ENCODE measurements at regions not wholly inside any gene's neighbourhood (a gene's known extent, or its start where the extent isn't known, plus 50 kb on each side); places are given as distances from the start of the nearest gene placed in this dataset.

DNA sequence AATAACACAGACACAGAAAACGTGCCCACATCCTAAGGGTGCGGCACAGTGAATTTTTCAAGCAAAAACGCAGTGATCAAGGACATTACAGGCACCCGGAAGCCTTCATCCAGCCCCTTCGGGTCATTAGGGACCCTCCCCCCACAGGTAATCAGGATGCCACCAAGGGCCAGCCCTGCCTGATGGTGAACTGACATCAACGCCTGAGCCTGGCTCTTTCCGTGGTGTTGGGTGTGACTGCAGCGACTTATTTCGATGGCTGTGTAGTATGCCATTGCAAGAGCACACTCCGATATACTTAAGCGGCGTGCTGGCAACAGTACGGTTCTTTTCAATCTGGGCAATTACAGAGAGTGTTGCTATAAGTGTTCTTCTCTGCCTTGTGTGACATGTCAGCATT is 310.0 kb upstream of the IRX1 start:
- no peak for DNase-seq (ENCODE audit: low read depth)

GRCh38 chr5:3284506-3284905 is 311.1 kb upstream of the IRX1 start:
- no peak for DNase-seq (ENCODE audit: low read depth)

DNA sequence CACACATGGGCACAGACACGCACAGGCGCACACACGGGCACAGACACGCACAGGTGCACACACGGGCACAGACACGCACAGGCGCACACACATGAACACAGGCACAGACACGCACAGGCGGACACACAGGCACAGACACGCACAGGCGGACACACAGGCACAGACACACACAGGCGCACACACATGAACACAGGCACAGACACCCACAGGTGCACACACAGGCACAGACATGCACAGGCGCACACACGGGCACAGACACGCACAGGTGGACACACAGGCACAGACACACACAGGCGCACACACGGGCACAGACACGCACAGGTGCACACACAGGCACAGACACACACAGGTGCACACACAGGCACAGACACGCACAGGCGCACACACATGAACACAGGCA is 312.8 kb upstream of the IRX1 start:
- no peak for DNase-seq (ENCODE audit: low read depth)

GRCh38 chr5:3281366-3281765 is 314.3 kb upstream of the IRX1 start:
- DNase-seq (ENCODE audit: low read depth): no peak

- DNase-seq (ENCODE audit: low read depth): no peak
These were observed 317.0 kb upstream of the IRX1 start for GRCh38 chr5:3278643-3279042.

- DNase-seq (ENCODE audit: low read depth): no peak
These were observed 317.9 kb upstream of the IRX1 start for GRCh38 chr5:3277590-3278196.

GRCh38 chr5:3276896-3277295 is 318.7 kb upstream of the IRX1 start:
- no peak for DNase-seq (ENCODE audit: low read depth)

DNA sequence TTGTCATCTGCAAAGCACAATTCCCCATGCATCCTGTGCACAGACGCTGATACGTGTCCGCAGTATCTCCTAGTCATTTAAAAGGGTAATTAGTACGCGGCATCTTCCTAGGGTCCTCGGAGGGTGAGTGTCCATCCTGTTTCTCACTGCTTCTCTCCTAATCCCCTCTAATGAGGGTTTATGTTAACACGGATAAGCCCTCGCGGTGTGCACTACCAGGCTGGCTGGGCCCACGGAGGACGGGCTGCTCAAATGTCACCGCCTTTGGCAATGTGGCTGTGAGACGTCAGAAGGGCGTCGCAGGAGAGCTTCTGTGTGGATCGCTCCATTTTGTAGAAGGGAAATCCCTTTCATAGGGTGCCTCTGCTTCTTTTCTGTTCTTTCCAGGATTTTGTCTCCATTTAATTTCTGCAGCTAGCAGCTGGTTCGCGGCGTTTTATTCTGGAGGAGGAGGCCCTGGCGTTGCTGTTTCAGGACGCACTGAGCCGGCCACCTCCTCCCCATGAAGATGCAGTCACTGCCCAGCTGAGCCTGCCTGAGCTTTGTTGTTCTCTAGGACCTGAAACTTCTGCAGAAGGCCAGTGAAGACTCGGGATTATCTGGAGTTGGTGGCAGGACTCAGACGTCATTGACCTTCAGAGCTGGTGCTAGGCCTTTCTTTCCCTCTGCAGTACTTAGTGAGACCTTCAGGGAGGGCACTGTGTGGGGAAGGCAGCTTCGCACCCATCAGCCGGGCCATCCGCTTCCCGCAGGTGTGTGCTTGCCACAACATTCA is 326.1 kb upstream of the IRX1 start:
- no peak for DNase-seq (ENCODE audit: low read depth)

DNA sequence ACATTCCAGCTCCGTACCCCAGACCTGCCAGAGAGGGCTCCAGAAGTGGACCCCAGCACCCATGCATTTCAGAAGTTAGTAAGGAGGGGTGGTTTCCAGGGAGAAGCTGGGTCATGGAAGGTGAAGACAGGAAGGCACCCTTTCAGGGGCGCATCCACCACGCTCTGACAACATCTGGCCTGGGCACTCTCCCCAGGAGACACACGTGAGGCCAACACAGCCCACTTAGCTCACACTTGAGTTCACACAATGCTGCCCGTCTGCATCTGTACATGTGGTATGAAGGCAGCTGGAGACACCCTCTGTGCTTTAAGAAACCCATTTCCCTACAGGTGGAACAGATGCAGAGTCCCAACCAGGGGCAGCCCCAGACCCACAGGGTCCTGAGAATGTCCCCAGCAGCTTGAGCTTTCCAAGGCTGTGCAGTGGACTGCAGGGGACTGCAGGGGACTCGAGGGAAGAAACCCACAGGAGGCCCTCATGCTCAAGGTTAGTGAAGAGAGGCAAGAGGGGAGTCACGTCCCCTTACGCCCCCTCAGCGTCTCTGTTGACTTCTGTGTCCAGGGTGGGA is 326.8 kb upstream of the IRX1 start:
- DNase-seq (ENCODE audit: low read depth): no peak

DNA sequence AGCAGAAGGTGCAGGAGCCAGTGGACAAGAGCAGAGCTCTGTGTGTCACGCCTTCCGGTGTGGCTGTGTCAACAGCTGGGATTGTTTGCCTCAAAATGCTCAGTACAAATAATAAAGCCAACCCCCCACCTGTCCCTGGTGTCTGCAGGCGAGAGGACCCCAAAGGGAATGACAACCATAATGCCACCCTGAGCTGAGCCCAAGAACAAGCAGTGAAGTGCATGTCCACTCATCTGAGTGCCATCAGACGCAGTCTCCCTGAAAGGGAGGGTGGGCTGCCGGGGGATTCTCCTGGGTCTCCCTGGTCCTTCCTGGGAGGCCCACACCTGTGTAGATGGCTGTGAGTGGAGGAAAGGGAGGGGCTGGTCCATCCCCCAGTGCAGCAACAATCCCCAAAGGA is 328.8 kb upstream of the IRX1 start:
- no peak for DNase-seq (ENCODE audit: low read depth)

DNA sequence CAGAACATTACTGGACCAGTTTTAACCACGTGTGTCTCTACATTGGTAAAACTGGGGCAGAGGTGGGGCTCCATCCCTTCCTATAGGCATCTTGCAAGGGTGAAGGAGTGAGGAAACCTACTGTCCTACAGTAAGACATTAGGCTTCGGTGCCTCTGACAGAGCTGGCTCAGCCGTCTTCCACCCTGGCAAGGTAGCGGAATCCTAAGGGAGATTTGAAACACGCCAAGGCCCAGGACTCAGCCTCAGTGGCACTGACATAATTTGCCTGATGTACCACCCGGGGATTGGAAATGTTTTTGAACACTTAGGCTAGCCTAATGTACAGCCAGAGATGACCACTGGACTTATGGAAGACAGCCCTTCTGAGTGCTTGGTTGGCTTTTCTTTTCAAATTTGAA is 329.7 kb upstream of the IRX1 start:
- no peak for DNase-seq (ENCODE audit: low read depth)

DNA sequence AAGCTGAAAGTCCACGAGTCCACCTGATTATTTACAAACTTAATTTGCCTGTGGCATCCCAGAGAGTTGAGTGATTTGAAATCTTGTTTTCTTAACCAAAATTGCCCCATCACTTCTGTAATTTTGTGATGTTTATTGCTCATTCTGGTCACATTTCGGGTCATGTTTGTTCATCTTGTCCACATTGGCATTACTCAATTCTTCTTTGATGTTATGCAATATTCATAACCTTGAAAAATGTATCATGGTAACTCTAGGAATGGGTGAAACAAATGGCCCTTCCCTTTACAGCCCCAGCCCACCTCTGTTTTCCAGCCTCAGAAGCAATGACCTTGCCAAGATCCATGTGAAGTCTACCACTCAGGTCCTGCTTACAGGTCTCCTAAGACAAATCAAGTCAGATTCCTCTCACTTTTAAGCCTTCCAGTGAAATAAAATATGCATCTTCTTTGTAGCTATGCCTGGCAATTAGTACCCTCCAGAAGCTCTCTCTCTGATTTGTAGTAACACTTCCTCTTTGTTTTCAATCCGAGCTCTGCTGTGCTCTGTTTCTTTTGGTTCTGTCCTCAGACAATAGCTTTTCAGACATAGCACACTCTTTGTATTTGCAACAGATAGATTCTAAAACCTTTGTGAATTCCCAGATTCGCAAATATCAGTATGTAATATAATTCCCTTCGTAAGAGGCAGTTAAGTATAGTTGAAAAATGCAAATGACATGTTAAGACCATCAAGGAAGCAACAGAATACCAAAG is 330.3 kb upstream of the IRX1 start:
- DNase-seq (ENCODE audit: low read depth): no peak

DNA sequence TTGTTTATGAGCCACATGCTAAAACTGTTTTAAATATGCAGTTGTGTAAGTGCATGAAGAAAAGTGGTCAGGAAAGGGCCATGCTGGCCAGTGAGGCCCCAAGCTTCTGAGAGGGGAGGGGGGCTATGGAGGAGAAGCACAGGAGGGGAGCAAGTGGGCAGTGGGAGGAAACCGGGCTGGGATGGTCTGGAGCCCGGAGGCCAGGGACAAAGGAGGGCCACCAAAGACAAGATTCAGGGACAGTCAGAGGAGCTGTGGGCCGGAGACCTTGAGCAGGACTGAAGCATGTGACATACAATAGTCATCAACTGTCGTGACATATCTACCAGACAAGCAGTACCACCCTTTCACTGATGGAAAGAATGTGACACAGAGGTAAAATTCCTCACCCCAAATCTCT is 333.2 kb upstream of the IRX1 start:
- DNase-seq (ENCODE audit: low read depth): no peak

DNA sequence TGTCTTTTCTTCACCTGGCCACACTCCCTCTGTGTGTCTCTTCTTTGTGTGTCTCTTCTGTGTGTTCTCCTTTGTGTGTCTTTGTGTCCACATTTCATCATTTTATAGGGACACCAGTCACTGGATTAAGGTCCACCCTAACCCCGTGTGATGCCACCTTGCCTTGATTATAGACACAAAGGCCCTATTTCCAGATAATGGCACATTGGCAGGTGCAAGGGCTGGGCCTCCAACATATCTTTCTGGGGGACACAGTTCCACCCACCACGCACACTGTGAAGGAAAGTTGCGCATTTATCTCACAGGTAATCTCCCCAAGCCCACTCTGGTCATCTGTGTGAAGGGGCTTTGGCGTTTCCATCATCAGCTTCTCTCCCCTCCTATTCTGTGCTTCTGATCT is 334.6 kb upstream of the IRX1 start:
- no peak for DNase-seq (ENCODE audit: low read depth)

DNA sequence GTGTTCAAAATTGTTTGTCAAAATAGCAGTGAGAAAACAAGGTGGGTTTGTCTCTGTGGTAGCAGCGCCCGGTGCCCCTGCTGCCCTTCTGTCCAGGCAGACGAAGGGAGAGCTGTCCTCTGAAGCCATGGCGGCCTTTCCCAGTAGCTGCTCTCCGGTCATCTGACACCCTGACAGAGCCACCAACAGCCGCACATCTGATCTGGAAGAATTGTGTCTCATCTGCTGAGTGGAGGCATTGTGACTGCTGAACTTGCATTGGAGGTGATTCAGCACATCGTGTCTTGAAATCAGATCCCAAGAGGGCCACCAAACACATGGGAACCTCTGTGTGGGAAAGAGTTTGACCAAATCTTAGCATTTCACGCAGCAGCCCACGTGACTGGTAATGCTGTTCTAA is 337.6 kb upstream of the IRX1 start:
- no peak for DNase-seq (ENCODE audit: low read depth)

DNA sequence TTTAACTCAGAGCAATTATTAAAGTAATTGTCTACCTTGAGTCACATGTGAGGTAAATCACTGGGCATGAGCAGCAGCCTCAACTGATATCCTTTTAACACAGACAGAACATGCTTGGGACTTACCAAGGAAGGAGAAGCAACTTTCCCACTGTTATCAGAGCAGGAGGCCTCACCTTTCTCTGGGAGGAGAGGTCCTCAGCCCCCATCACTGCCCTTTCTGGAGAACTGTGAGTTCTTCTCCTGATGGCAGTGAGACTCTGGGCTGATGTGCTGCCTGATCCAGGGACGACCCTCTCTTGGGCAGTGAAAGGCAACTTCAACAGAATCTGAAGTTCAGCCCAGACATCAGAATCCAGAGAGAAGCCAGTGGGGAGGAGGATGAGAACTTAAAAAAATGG is 343.4 kb upstream of the IRX1 start:
- no peak for DNase-seq (ENCODE audit: low read depth)

DNA sequence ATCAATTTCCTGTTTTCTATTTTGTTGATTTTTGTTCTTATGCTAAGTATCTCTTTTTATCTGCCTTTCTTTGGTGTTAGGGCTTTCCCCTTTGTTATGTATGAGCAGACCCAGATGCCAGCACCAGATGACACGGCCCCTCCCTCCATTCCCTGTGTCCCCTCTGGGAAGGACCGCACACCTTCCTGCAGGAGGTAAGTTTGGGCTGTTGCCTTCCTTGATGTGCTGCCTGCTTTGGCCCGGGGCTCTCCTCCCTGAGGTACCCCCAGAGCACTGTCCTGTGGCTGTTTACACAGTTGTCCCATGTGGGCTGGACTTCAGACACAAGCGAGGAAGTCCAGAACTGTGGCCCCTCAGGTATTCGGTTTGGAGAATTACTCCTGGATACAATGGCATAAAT is 343.8 kb upstream of the IRX1 start:
- DNase-seq (ENCODE audit: low read depth): no peak

DNA sequence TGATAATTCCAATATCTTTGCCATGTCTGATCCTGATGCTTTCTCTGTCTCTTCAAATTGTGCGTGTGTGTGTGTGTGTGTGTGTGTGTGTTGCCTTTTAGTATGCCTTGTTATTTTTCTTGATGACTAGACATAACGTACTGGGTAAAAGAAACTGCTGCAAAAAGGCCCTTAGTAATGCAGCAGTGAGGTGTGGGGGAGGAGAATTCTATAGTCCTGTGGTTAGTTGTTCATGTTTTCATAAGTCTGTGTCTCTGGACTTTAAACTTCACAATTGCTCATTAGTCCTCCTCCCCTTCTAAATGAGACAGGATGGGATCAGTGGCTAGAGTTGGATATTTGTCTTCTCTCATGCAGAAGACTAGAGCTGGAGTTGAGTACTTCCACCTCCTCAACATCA is 346.2 kb upstream of the IRX1 start:
- no peak for DNase-seq (ENCODE audit: low read depth)

- no peak for DNase-seq (ENCODE audit: low read depth)
These were observed 358.3 kb upstream of the IRX1 start for GRCh38 chr5:3237276-3237868.

- no peak for DNase-seq (ENCODE audit: low read depth)
These were observed 361.1 kb upstream of the IRX1 start for GRCh38 chr5:3234566-3234965.

- DNase-seq (ENCODE audit: low read depth): no peak
These were observed 364.7 kb upstream of the IRX1 start for GRCh38 chr5:3230941-3231340.

DNA sequence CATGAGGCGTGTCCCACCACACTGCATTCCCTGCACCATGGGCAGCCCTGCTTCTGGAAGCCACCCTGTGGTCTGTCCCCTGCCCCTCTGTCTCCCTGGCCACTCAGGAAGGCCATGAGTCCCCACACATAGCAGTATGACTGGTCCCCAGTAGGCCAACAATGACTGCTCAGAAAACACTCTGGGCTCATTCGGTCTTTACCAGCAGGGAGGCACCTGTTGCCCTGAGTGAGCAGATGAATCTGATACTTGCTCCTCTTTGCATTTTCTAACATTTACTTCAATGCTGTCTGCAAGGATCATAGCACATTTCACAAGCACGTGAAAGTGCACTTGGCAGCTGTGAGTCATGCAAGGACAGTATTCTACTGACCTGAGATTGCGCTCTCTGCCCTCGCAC is 365.4 kb upstream of the IRX1 start:
- DNase-seq (ENCODE audit: low read depth): no peak

Measured in myocyte (in vitro differentiated cells).